Astrocyte of the cerebellum (primary cell): ENCODE measurements at regions not wholly inside any gene's neighbourhood (a gene's known extent, or its start where the extent isn't known, plus 50 kb on each side); places are given as distances from the start of the nearest gene placed in this dataset.

Experiments
- DNase-seq: peaks from one replicate; pipeline ENCODE4 v3.0.0-alpha.2; 2011; ENCODE audit warnings: low read depth
- H3K4me3 ChIP-seq: 2 replicates; pipeline ENCODE4 v1.5.1; 2011; ENCODE audit warnings: mild to moderate bottlenecking, low read depth, low read length, moderate library complexity
- in situ Hi-C: cut with HindIII; loops from 2 replicates; pipeline ENCODE4 v1.10.0; 2017; ENCODE audit warnings: low sequenced_read_pairs
- TF ChIP-seq, protein P1 (sequence below): IDR thresholded peaks from 2 replicates; pipeline ENCODE4 v1.5.1; 2012; ENCODE audit warnings: low read length, low read depth, moderate library complexity, mild to moderate bottlenecking; ENCODE audit errors: missing control alignments

DNA sequence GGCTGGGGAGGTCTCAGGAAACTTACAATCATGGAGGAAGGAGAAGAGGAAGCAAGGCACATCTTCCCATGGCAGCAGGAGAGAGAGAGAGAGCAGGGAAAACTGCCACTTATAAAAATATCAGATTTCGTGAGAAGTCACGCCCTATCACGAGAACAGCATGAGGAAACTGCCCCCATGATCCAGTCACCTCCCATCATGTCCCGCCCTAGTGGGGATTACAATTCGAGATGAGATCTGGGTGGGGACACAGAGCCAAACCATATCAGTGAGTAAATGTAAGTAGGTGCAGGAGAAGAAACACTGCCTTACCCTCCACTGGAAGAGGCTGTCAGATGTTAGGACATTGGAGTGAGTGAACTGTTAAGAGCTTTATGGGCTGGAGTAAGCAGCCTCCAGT lies 270.4 kb downstream of the TFAP2C start:
- in situ Hi-C loops, result no loop called here
- no peak for DNase-seq
- TF ChIP-seq, protein P1, sequence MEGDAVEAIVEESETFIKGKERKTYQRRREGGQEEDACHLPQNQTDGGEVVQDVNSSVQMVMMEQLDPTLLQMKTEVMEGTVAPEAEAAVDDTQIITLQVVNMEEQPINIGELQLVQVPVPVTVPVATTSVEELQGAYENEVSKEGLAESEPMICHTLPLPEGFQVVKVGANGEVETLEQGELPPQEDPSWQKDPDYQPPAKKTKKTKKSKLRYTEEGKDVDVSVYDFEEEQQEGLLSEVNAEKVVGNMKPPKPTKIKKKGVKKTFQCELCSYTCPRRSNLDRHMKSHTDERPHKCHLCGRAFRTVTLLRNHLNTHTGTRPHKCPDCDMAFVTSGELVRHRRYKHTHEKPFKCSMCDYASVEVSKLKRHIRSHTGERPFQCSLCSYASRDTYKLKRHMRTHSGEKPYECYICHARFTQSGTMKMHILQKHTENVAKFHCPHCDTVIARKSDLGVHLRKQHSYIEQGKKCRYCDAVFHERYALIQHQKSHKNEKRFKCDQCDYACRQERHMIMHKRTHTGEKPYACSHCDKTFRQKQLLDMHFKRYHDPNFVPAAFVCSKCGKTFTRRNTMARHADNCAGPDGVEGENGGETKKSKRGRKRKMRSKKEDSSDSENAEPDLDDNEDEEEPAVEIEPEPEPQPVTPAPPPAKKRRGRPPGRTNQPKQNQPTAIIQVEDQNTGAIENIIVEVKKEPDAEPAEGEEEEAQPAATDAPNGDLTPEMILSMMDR, result no peak
- H3K4me3 ChIP-seq, result no peak overlapping the region

DNA sequence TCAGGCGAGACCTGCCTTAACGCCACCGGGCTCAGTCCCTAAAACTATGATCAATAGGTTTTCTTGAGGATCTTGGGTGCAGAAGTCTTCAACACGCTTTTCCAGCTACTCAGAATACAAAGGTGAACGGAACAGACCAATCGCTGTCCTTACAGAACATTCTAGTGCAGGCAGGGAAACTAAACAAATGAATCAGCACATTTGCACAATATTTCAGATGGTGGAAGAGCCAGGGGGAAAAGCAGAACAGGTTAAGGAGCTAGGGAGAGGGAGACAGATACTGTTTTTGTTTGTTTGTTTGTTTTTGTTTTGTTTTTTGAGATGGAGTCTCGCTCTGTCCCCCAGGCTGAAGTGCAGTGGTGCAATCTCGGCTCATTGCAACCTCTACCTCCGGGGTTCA lies 271.1 kb downstream of the TFAP2C start:
- H3K4me3 ChIP-seq, result no peak overlapping the region
- in situ Hi-C loops, result no loop called here
- no peak for DNase-seq
- TF ChIP-seq, protein P1, result no peak

DNA sequence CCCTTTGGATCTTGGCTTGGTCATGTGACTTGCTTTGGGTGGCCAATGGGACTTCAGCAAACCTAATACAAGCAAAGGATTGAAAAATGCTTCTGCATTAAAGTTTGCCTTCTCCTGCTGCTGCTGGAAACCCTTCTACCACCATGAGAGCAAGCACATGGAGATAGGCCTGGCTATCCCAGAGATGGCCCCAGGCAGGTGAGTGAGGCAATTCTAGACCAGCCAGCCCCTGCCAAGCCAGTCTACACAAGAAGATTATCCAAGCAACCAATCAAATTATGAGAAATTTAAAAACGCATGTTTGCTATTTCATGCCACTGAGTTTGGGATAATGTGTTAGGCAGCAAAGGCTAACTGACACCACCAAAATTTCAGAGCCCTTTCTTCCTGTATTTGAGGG lies 274.3 kb downstream of the TFAP2C start:
- in situ Hi-C loops, result no loop called here
- no peak overlapping the region for H3K4me3 ChIP-seq
- TF ChIP-seq, protein P1, result no peak
- DNase-seq, result no peak

DNA sequence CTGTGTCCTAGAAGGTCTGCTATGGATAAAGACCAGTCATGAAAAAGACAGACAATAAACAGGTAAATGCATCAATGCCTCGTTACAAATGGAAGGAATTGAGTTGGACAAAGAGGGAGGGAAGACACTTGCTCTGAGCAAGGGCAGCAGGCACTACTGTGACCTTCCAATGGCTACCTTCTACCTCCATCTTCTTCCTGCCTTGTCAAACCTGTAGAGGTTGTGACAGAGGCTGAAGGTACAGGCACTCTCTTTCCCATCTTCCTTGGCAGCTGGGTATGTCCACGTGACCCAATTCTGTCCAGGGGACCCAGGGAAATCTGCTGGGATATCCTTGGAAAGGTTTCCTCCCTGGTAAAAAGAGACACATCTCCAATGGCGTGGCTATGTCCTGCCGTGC lies 274.8 kb downstream of the TFAP2C start:
- DNase-seq, result no peak
- H3K4me3 ChIP-seq, result no peak overlapping the region
- in situ Hi-C loops, result no loop called here
- TF ChIP-seq, protein P1, result no peak

DNA sequence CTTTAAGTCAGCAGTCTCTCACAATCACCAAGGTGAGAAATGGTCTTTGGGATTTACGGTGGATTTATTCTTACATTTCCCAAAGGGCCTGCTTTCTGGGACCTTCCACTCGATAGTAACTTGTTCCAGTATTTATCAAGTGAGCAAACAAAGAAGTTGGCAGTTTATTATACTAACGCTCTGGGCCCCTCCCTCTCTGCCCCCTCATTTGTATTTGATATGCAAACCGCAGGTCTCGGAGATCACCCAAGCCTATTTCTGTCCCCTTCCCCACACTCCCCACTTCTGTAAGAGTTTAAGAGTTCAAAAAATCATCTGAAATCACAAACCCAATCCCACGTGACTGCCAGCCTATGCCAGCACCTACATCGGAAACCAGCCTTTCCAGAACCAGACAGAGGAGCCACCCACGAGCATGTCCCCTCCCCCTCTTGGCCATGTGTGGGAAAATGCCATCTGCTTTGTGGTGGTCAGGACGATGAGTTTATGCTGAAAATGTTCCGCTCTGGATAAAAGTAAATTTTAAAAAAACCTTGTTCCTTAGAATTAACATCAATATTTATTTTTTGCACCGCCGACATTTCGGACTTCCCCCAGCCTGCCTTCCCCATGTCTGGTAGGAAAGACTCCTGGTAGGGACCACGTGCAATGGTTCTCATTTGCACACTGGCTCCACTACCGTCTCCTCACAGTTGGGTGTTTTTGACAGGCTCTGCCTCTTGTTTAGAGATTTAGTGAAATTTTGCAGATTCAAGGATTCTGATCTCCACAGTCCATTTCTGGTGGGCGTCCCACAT lies 281.0 kb downstream of the TFAP2C start:
- TF ChIP-seq, protein P1, result no peak
- in situ Hi-C loops, result loop anchor here (5.0 kb wide), 1 partner anchor 42 kb away; no protein-coding TSS in a partner anchor
- no peak overlapping the region for H3K4me3 ChIP-seq
- DNase-seq, result no peak

DNA sequence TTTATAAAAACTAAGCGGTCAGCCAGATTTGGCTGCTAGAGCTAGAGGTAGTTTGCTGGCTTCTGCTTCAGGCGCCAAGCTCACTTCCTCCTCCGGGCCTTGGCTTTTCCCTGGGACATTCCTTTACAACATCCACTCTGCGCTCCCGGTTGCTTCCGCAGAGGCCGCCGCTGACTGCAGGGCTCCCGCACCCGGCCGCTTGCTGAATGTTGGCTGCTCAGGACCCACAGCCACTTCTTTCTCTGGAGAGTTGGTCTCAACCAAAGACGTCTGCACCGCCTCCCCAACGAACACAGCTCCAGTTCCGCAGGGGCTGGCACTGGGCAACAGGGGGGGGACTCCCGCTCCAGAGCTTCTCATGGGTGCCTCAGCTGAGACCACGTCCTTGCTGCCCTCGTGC lies 282.8 kb downstream of the TFAP2C start:
- TF ChIP-seq, protein P1, result no peak
- H3K4me3 ChIP-seq, result no peak overlapping the region
- DNase-seq, result no peak
- in situ Hi-C loops, result no loop called here
